GM23248 (cell line): ENCODE measurements at regions not wholly inside any gene's neighbourhood (a gene's known extent, or its start where the extent isn't known, plus 50 kb on each side); places are given as distances from the start of the nearest gene placed in this dataset.

Source experiments
- EZH2 ChIP-seq: fragments of 200-600 bp; sonication (generic); IDR thresholded peaks from 2 replicates; pipeline ENCODE4 v1.6.1; 2018; ENCODE audit warnings: antibody characterized with exemption, mild to moderate bottlenecking; ENCODE audit not compliant: insufficient read depth, poor library complexity, severe bottlenecking
- EZH2phosphoT487 ChIP-seq: fragments of 200-600 bp; sonication (generic); IDR thresholded peaks from 2 replicates; pipeline ENCODE4 v1.6.1; 2018; ENCODE audit warnings: antibody characterized with exemption, moderate library complexity, mild to moderate bottlenecking, low read depth; ENCODE audit not compliant: insufficient read depth

DNA sequence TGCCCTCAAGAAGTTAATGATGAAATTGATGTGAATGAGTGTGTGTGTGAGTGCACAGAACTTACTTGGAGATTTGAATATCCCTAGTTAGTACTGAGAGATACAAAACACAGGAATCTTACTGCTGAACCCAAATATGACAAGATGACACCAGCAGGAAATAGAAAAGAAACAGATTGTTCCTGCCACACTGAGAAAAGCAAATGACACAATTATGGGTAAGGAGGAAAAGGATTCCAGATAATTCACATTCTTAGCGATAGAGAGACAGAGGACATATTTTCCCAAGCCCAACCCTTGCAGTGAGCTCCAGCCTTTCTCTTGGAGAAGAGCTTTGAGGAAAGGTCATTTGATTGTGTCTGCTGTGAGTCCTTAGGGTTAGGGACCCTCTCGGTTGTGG, 105.7 kb upstream of the SMIM21 start:
- TF ChIP-seq EZH2 = no peak
- TF ChIP-seq EZH2phosphoT487 = no peak
